ENCODE measurements at regions not wholly inside any gene's neighbourhood (a gene's known extent, or its start where the extent isn't known, plus 50 kb on each side); places are given as distances from the start of the nearest gene placed in this dataset.

GRCh38 chr6:47153404-47153755 is 111.2 kb upstream of the ADGRF1 start:
- TF ChIP-seq, protein P1, sequence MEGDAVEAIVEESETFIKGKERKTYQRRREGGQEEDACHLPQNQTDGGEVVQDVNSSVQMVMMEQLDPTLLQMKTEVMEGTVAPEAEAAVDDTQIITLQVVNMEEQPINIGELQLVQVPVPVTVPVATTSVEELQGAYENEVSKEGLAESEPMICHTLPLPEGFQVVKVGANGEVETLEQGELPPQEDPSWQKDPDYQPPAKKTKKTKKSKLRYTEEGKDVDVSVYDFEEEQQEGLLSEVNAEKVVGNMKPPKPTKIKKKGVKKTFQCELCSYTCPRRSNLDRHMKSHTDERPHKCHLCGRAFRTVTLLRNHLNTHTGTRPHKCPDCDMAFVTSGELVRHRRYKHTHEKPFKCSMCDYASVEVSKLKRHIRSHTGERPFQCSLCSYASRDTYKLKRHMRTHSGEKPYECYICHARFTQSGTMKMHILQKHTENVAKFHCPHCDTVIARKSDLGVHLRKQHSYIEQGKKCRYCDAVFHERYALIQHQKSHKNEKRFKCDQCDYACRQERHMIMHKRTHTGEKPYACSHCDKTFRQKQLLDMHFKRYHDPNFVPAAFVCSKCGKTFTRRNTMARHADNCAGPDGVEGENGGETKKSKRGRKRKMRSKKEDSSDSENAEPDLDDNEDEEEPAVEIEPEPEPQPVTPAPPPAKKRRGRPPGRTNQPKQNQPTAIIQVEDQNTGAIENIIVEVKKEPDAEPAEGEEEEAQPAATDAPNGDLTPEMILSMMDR (conservative IDR thresholded peaks at IDR 0.05; ENCODE audit: low read depth, low read length): no peak
- TF ChIP-seq EZH2 (IDR thresholded peaks at IDR 0.05; ENCODE audit: low read length, unreplicated experiment): no peak
